Psoas muscle (tissue), 7 donors: ENCODE measurements at regions not wholly inside any gene's neighbourhood (a gene's known extent, or its start where the extent isn't known, plus 50 kb on each side); places are given as distances from the start of the nearest gene placed in this dataset.
"Not testable (repeated sequence)": the region's sequence is repeated elsewhere in the genome, so short reads cannot be mapped to it uniquely, and the experiment has no call there.

ENCODE experiments used
- ATAC-seq, 4 donors: fragments of 200-7000 bp; cut with Tn5 transposase; one replicate each; pipeline ENCODE4 v1.9.1; 2020; ENCODE audit warnings: moderate library complexity in 3 of 4, mild to moderate bottlenecking in 2 of 4
- DNase-seq, 2 donors: peaks; one replicate each; pipeline ENCODE4 v3.0.0-alpha.2; 2020
- H3K27ac ChIP-seq: fragments of 200-600 bp; one replicate; pipeline ENCODE4 v1.8.0; 2022
- H3K27me3 ChIP-seq, 3 donors: fragments of 200-600 bp in 1 of 3; one replicate each; pipeline versions ENCODE4 v1.6.1 to v1.8.0; 2013 to 2022; ENCODE audit warnings: low read length in 2 of 3, mild to moderate bottlenecking in 2 of 3, moderate library complexity in 1 of 3; ENCODE audit not compliant: insufficient read depth in 3 of 3
- H3K36me3 ChIP-seq, 2 donors: fragments of 200-600 bp in 1 of 2; one replicate each; pipeline versions ENCODE4 v1.6.1 to v1.8.0; 2013 to 2022; ENCODE audit warnings: low read depth in 1 of 2, mild to moderate bottlenecking in 1 of 2, moderate library complexity in 1 of 2; ENCODE audit not compliant: insufficient read depth in 1 of 2
- H3K4me1 ChIP-seq: fragments of 200-600 bp; one replicate; pipeline ENCODE4 v1.8.0; 2022
- H3K4me3 ChIP-seq: fragments of 200-600 bp; one replicate; pipeline ENCODE4 v1.8.0; 2022; ENCODE audit warnings: mild to moderate bottlenecking
- H3K9me3 ChIP-seq: fragments of 200-600 bp; one replicate; pipeline ENCODE4 v1.8.0; 2022
- WGBS, 3 donors: extraction: QIAGEN DNeasy Blood & Tissue Kit; methylation state at CpG; one replicate each; pipeline versions ENCODE4 v1.1.6 to v1.1.7; 2013; 5-methylcytosine and 5-hydroxymethylcytosine counted together
- intact Hi-C, 2 donors: fragments of 100-400 bp; cut with DNase I; formaldehyde crosslinking; loops; one replicate each; pipeline versions ENCODE4 v1.11.0 to v1.14.2; 2022
- TF ChIP-seq, protein P1 (sequence below): fragments of 200-600 bp; IDR thresholded peaks from one replicate; pipeline ENCODE4 v1.8.0; 2022; ENCODE audit warnings: antibody characterized with exemption
- donor health status: healthy with polysubstance abuse.
- donor health status: DM: no; HTN: no; CAD: no; lungs with moderate emphysema.
- donor health status: Bipolar disorder and iron deficiency.
- donor health status: healthy.
- donor health status: DM: yes; HTN: yes; CAD: no.
- donor health status: DM: no; HTN: no; CAD: no.
- donor health status: DM: yes; HTN: yes; CAD: no.

DNA sequence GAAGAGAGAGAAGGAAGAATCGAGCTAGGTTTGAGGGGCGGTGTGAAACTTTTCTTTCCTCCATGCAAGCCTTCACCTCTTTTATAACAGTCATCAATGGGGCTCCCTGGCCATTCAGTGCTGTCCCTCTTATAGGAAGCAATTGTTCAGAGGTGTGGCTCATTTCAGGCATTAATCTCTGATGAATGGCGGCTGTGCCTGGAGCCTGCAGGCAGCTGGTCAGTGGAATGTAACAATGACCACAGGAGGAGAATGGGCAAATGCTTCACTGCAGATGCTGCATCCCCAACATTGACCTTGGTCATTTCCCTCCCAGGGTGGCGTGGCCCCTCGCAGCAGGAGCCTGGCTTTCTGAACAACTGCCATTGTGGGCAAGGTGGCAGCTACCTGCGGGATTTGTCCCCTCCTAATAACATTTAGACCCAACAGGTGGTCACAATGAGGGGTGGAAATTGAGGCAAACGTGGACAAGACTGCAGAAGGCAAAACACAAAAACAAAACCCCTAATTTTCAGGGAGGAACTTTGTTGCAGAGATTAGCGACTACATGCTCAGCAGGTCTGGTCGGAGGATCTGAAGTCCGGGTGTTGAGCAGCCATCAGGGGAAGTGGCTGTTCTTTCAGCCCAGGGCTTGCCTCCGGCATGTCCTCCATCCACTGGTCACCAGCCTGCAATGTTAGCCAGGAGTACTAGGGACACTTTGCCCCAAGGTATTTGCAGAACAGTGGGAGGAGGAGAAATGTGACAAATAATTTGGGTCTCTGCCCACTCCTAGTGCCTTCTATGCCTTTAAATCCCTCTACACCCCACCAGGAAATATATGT, 97.3 kb upstream of the PAXBP1 start:
- WGBS, 3 donors: 61 to 66% (median 61%) methylated on average over 11 of the region's 11 CpGs
- Histone ChIP-seq H3K9me3 (no peaks in the 10 kb centered on the region), H3K4me3 (no peak overlapping the region), H3K27me3 (peaks cover 0 to 15% (median 2%) of the 10 kb centered on the region in 3 donors), H3K4me1 (no peaks in the 10 kb centered on the region), H3K36me3 (no peaks in the 10 kb centered on the region), H3K27ac (no peak overlapping the region)
- ATAC-seq: no peak
- intact Hi-C loops: no loop called here
- TF ChIP-seq, protein P1, sequence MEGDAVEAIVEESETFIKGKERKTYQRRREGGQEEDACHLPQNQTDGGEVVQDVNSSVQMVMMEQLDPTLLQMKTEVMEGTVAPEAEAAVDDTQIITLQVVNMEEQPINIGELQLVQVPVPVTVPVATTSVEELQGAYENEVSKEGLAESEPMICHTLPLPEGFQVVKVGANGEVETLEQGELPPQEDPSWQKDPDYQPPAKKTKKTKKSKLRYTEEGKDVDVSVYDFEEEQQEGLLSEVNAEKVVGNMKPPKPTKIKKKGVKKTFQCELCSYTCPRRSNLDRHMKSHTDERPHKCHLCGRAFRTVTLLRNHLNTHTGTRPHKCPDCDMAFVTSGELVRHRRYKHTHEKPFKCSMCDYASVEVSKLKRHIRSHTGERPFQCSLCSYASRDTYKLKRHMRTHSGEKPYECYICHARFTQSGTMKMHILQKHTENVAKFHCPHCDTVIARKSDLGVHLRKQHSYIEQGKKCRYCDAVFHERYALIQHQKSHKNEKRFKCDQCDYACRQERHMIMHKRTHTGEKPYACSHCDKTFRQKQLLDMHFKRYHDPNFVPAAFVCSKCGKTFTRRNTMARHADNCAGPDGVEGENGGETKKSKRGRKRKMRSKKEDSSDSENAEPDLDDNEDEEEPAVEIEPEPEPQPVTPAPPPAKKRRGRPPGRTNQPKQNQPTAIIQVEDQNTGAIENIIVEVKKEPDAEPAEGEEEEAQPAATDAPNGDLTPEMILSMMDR: no peak
- DNase-seq: no peak

GRCh38 chr21:32869459-32869858, 97.9 kb upstream of the PAXBP1 start:
- no peak overlapping the region for H3K27ac ChIP-seq
- no peak overlapping the region for H3K4me3 ChIP-seq
- DNase-seq: no peak
- no peaks in the 10 kb centered on the region for H3K4me1 ChIP-seq
- H3K36me3 ChIP-seq: no peaks in the 10 kb centered on the region
- ATAC-seq: no peak
- peaks cover 0 to 10% (median 2%) of the 10 kb centered on the region in 3 donors for H3K27me3 ChIP-seq
- TF ChIP-seq, protein P1: no peak
- 60 to 67% (median 66%) methylated on average over 3 of the region's 3 CpGs for WGBS, 3 donors
- intact Hi-C loops: no loop called here
- no peaks in the 10 kb centered on the region for H3K9me3 ChIP-seq

GRCh38 chr21:32876426-32876825, 104.9 kb upstream of the PAXBP1 start:
- intact Hi-C loops: no loop called here
- WGBS, 3 donors: 56 to 71% (median 68%) methylated on average over 3 of the region's 3 CpGs
- DNase-seq: no peak
- no peak overlapping the region for H3K4me3 ChIP-seq
- H3K9me3 ChIP-seq: no peaks in the 10 kb centered on the region
- no peaks in the 10 kb centered on the region for H3K36me3 ChIP-seq
- ATAC-seq: no peak
- H3K4me1 ChIP-seq: no peaks in the 10 kb centered on the region
- H3K27me3 ChIP-seq: peaks cover 0 to 2% (median 0%) of the 10 kb centered on the region in 3 donors
- TF ChIP-seq, protein P1: no peak
- H3K27ac ChIP-seq: no peak overlapping the region

DNA sequence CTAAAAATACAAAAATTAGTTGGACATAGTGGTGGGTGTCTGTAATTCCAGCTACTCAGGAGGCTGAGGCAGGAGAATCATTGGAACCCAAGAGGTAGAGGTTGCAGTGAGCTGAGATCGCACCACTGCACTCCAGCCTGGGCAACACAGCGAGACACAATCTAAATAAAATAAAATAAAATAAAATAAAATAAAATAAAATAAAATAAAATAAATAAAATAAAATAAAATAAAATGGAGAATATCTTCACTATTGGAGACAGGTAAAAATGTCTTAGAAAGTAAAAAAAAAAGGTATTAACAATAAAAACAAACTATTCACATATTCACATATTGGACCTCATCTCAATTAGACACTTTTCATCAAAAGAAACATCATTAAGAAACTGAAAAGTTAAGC, 106.3 kb upstream of the PAXBP1 start:
- H3K27ac ChIP-seq, DNase-seq, H3K4me1 ChIP-seq, H3K36me3 ChIP-seq, ATAC-seq, intact Hi-C loops, H3K27me3 ChIP-seq, H3K9me3 ChIP-seq, H3K4me3 ChIP-seq: not testable (repeated sequence)
- 90 to 97% (median 94%) methylated on average over 2 of the region's 2 CpGs for WGBS, 3 donors

DNA sequence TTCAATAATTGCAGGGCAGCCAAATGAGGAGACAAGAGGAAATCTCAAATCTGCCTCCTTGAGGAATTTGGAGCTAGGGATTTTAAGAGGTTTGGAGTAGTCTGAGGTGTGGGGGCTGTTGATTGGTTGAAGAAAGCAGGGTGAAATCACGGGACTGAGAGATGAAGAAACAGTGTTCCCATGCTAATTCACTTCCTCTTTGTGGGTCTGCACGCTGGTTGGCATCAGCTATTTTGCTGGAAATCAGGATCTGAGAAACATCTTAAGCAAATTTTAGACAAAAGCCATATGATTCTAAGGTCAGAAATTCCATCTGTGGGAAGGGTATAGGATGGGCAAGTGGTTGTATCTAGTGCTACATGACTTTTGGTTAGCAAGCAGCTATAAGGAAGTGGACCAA, 107.1 kb upstream of the PAXBP1 start:
- H3K27ac ChIP-seq: no peak overlapping the region
- intact Hi-C loops: no loop called here
- no peaks in the 10 kb centered on the region for H3K36me3 ChIP-seq
- H3K27me3 ChIP-seq: no peaks in the 10 kb centered on the region
- WGBS, 3 donors: 19 to 26% (median 23%) methylated on average over 2 of the region's 2 CpGs
- DNase-seq: no peak
- TF ChIP-seq, protein P1: no peak
- no peak overlapping the region for H3K4me3 ChIP-seq
- ATAC-seq: no peak
- no peaks in the 10 kb centered on the region for H3K4me1 ChIP-seq
- no peaks in the 10 kb centered on the region for H3K9me3 ChIP-seq
